ENCODE measurements at regions not wholly inside any gene's neighbourhood (a gene's known extent, or its start where the extent isn't known, plus 50 kb on each side); places are given as distances from the start of the nearest gene placed in this dataset.

DNA sequence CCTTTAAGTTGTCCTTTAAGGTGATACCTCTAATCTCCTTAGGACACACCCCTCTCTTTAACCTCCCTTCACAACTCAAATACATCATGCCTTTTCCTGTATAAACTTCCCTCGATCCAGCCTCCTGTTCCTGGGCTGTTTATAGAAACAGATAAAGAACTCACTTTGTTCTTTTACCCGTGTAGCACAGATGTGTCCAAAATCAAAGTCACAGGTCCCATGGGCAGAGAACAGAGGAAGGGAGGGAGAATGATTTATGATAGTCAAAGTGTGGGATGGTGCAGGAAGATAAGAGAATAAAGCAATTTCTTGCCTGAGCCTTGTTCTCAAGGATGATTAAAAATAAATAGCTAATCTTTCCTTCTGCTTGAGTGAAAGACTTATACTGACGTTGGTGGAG is 50.3 kb upstream of the CABCOCO1 start:
- Histone ChIP-seq H3K4me3 (ENCODE audit: low read depth, low read length) (no peak overlapping the region), H3K27me3 (ENCODE audit: control insufficient read depth, insufficient read depth, low read length) (no peaks in the 10 kb centered on the region), H3K36me3 (ENCODE audit: control insufficient read depth, insufficient read depth, low read length) (no peaks in the 10 kb centered on the region), H3K9me3 (ENCODE audit: control insufficient read depth, insufficient read depth, low read depth, low read length) (no peaks in the 10 kb centered on the region), H3K27ac (ENCODE audit: low read depth, low read length) (no peak overlapping the region), H3K9ac (ENCODE audit: low read length) (no peak overlapping the region), H3K4me1 (ENCODE audit: control insufficient read depth, insufficient read depth, low read length) (no peaks in the 10 kb centered on the region; the same call in 1 of the 2 replicates)

DNA sequence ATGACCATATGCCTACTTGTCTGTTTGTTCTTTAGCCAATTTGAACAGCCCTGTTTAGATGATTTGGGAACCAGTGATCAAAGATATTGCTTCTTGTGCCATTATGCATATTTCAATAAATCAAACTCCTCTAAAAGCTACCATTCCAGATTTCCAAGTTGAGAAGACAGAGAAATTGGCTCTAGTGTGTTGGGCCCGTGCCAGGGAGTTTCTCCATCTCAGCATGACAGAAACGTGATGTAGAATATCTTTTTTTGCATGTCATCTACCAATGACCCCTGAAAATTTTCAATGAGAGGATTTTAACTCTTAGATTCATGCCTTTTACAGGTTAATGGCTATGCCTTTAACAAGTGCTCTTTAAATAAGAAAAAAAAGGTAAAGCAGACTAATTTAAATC is 50.7 kb upstream of the CABCOCO1 start:
- Histone ChIP-seq H3K9ac (ENCODE audit: low read length) (no peak overlapping the region), H3K36me3 (ENCODE audit: control insufficient read depth, insufficient read depth, low read length) (no peaks in the 10 kb centered on the region), H3K9me3 (ENCODE audit: control insufficient read depth, insufficient read depth, low read depth, low read length) (no peaks in the 10 kb centered on the region), H3K27me3 (ENCODE audit: control insufficient read depth, insufficient read depth, low read length) (no peaks in the 10 kb centered on the region), H3K4me1 (ENCODE audit: control insufficient read depth, insufficient read depth, low read length) (no peaks in the 10 kb centered on the region; the same call in 1 of the 2 replicates), H3K27ac (ENCODE audit: low read depth, low read length) (no peak overlapping the region), H3K4me3 (ENCODE audit: low read depth, low read length) (no peak overlapping the region)

DNA sequence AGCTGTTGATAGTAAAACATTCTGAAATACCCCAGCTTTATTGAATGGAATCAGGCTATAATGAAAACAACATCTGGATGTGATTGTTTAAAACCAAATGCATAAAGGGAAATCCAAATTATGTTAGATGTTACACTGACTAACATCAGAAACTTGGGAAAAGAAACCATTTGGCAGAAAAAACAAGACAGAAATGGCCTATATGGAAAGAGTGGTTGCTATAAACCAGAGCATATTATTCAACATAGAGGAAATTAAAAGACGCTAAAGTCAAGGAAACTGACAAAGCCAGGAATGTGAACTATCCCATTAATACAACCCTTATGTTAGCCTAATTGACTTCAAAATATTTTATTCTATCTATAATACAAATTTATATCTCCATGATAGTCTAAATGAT is 53.0 kb upstream of the CABCOCO1 start:
- Histone ChIP-seq H3K27me3 (ENCODE audit: control insufficient read depth, insufficient read depth, low read length) (no peaks in the 10 kb centered on the region), H3K36me3 (ENCODE audit: control insufficient read depth, insufficient read depth, low read length) (no peaks in the 10 kb centered on the region), H3K4me1 (ENCODE audit: control insufficient read depth, insufficient read depth, low read length) (no peaks in the 10 kb centered on the region; the same call in 1 of the 2 replicates), H3K9ac (ENCODE audit: low read length) (no peak overlapping the region), H3K4me3 (ENCODE audit: low read depth, low read length) (no peak overlapping the region), H3K9me3 (ENCODE audit: control insufficient read depth, insufficient read depth, low read depth, low read length) (no peaks in the 10 kb centered on the region), H3K27ac (ENCODE audit: low read depth, low read length) (no peak overlapping the region)

DNA sequence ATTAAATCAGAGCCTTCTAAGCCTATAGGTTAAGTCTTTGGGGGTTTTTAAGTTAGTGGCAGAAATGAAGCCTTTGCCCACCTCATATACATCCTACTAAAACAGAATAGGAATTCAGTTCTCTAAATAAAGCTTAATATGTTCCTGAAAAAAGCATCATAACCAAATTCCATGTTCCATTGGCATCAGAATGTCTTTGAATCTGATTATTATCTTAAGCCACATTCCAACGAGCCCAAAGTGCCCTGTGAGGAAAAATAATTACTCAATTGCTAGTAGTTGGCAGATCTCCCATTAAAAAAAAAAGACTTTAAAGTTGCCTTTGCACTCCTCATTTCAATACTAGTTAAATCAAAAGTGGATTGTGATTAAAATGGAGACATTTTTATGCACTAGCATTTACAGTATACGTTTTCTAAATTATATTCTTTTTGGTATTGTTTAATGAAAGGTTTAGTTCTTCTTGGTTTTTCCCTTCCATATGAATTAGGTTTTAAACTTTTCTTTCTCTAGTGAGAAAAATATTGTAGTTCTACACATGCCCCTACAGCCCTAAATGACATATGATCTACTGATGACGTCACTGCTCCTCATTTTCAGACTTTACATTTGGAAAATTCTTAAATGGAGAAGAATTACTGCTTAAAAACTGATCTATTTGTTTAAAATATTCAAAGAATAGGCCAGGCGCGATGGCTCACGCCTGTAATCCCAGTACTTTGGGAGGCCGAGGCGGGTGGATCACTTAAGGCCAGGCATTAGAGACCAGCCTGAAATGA is 54.3 kb upstream of the CABCOCO1 start:
- Histone ChIP-seq H3K36me3 (ENCODE audit: control insufficient read depth, insufficient read depth, low read length) (no peaks in the 10 kb centered on the region), H3K9ac (ENCODE audit: low read length) (no peak overlapping the region), H3K27me3 (ENCODE audit: control insufficient read depth, insufficient read depth, low read length) (no peaks in the 10 kb centered on the region), H3K4me1 (ENCODE audit: control insufficient read depth, insufficient read depth, low read length) (no peaks in the 10 kb centered on the region; the same call in 1 of the 2 replicates), H3K9me3 (ENCODE audit: control insufficient read depth, insufficient read depth, low read depth, low read length) (no peaks in the 10 kb centered on the region), H3K27ac (ENCODE audit: low read depth, low read length) (no peak overlapping the region), H3K4me3 (ENCODE audit: low read depth, low read length) (no peak overlapping the region)

DNA sequence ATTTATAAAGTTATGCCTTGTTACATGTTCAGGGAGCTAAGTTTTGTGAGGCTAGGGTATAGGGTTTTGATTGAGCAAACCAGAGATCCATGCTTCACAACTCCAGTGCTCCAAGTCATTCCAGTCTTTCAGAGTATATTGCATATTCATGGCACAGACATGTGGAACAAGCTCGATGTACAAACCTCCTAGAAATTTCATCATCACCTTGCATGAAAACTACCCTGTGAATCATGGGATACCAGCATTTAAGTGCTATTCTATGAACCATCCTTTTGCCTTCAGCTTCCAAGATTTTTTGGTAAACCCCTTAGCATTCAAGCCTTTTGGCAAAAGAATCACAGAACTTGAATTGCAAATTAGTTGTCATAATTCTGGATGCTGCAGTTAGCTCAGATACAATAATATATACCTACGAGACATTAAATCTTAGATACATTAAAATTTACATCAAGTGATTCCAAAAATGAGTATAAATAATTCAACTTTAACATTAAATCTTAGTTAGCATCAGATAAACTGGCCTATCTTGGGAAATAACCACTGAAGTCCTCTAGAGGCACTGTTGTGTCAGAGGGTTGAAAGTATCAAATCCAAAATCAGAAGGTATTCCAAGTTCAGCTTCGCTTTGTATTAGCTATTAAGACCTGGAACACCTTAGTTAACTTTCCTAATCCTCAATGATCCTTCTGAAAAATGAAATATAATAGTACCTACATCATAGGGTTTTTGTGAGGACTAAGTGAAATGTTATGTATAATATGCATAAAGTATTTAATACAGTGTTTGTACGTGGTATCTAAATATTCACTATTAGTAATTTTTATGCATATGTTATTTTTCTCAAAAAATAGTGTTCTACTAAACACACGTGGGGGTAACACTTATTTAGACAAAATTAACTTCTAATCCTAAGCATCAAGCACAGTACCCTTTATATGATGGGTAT is 55.5 kb upstream of the CABCOCO1 start:
- no peak overlapping the region for H3K4me3 ChIP-seq (ENCODE audit: low read depth, low read length)
- H3K9me3 ChIP-seq (ENCODE audit: control insufficient read depth, insufficient read depth, low read depth, low read length), result no peaks in the 10 kb centered on the region
- H3K4me1 ChIP-seq (ENCODE audit: control insufficient read depth, insufficient read depth, low read length), result no peaks in the 10 kb centered on the region
- H3K27ac ChIP-seq (ENCODE audit: low read depth, low read length), result no peak overlapping the region
- H3K36me3 ChIP-seq (ENCODE audit: control insufficient read depth, insufficient read depth, low read length), result no peaks in the 10 kb centered on the region
- H3K27me3 ChIP-seq (ENCODE audit: control insufficient read depth, insufficient read depth, low read length), result no peaks in the 10 kb centered on the region
- H3K9ac ChIP-seq (ENCODE audit: low read length), result no peak overlapping the region

DNA sequence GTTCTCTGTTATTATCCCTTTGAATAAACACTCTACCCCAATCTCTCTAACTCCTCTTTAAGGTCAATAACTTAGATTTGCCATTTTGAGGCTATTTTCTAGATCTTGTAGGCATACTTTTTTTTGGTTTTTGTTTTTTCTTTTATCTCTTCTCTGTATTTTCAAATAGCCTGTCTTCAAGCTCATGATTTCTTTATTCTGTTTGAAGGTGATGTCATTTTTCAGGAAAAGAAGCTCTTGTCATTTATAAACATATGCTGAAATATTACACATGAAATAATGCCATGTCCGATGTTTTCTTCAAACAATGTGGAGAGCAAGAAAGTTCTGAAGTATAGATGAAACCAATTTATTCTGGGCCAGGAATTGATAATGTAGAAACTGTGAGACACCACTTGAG is 57.5 kb upstream of the CABCOCO1 start:
- Histone ChIP-seq H3K9ac (ENCODE audit: low read length) (no peak overlapping the region), H3K27me3 (ENCODE audit: control insufficient read depth, insufficient read depth, low read length) (no peaks in the 10 kb centered on the region), H3K4me1 (ENCODE audit: control insufficient read depth, insufficient read depth, low read length) (no peaks in the 10 kb centered on the region), H3K36me3 (ENCODE audit: control insufficient read depth, insufficient read depth, low read length) (no peaks in the 10 kb centered on the region), H3K9me3 (ENCODE audit: control insufficient read depth, insufficient read depth, low read depth, low read length) (no peaks in the 10 kb centered on the region), H3K4me3 (ENCODE audit: low read depth, low read length) (no peak overlapping the region), H3K27ac (ENCODE audit: low read depth, low read length) (no peak overlapping the region)

DNA sequence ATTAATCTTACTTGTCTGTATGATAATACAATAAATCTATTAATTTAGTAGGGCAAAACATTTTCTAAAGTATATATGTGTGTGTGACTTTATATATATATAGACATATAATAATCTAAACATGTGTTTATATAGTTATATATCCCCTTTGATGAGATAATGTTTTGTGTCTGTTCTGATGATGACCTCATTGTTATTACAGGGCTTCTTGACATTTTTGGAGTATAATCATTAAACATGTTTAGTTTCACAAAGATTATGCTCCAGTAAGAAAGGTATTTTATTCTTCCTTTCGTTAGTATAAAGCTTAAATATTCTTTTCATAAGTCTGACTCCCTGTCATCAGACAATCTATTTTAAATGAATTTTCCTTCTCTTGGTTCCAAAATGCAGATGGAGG is 62.3 kb upstream of the CABCOCO1 start:
- H3K27me3 ChIP-seq (ENCODE audit: control insufficient read depth, insufficient read depth, low read length), result no peaks in the 10 kb centered on the region
- no peak overlapping the region for H3K4me3 ChIP-seq (ENCODE audit: low read depth, low read length)
- H3K9ac ChIP-seq (ENCODE audit: low read length), result no peak overlapping the region
- H3K9me3 ChIP-seq (ENCODE audit: control insufficient read depth, insufficient read depth, low read depth, low read length), result no peaks in the 10 kb centered on the region
- peaks cover under 1% of the 10 kb centered on the region; the same call in 1 of the 2 replicates for H3K4me1 ChIP-seq (ENCODE audit: control insufficient read depth, insufficient read depth, low read length)
- H3K36me3 ChIP-seq (ENCODE audit: control insufficient read depth, insufficient read depth, low read length), result no peaks in the 10 kb centered on the region
- no peak overlapping the region for H3K27ac ChIP-seq (ENCODE audit: low read depth, low read length)

DNA sequence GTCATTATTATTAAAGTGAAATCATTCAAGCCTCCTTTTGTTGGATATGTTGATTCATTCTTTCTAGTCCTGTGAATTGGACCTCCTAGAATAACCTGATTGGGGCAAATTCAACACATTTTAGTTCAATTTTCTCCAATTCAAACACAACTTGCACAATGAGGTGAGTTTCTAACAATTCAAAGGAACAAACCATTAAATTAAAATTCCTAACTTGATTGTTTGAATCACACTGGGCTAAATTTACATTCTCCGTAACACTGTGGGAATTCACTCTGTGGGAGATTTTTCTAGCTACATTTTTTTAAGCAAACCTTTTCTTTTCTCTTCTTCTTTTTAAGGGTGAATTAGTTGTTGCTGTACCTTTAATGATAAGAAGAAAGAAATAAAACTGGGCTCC is 68.3 kb upstream of the CABCOCO1 start:
- H3K9me3 ChIP-seq (ENCODE audit: control insufficient read depth, insufficient read depth, low read depth, low read length), result no peaks in the 10 kb centered on the region
- H3K4me3 ChIP-seq (ENCODE audit: low read depth, low read length), result no peak overlapping the region; the same call in 1 of the 2 replicates
- H3K36me3 ChIP-seq (ENCODE audit: control insufficient read depth, insufficient read depth, low read length), result no peaks in the 10 kb centered on the region
- peaks cover 24% of the 10 kb centered on the region for H3K4me1 ChIP-seq (ENCODE audit: control insufficient read depth, insufficient read depth, low read length)
- H3K9ac ChIP-seq (ENCODE audit: low read length), result no peak overlapping the region
- H3K27ac ChIP-seq (ENCODE audit: low read depth, low read length), result peak overlapping the region; percentile 63; the same call in 1 of the 2 replicates
- no peaks in the 10 kb centered on the region for H3K27me3 ChIP-seq (ENCODE audit: control insufficient read depth, insufficient read depth, low read length)

DNA sequence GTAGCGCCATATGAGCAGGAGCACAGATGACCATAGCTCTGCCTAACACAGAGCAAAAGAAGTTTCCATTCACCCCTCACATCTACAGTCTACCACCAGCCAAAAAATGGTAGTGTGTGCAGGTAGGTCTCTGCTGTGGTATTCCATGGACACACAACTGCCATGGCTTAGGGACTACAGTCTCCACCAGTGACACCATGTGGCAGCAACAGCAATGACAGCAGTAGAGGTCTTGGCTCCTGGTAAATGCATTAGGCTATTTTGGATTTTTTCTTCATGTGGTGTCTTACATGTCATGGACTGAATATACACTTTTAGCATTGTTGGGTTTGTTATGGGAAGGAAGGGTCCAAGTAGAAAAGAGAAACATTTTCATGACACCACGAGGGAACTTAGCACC is 70.1 kb upstream of the CABCOCO1 start:
- H3K4me3 ChIP-seq (ENCODE audit: low read depth, low read length), result no peak overlapping the region
- no peaks in the 10 kb centered on the region for H3K9me3 ChIP-seq (ENCODE audit: control insufficient read depth, insufficient read depth, low read depth, low read length)
- no peaks in the 10 kb centered on the region for H3K36me3 ChIP-seq (ENCODE audit: control insufficient read depth, insufficient read depth, low read length)
- no peak overlapping the region for H3K9ac ChIP-seq (ENCODE audit: low read length)
- no peaks in the 10 kb centered on the region for H3K27me3 ChIP-seq (ENCODE audit: control insufficient read depth, insufficient read depth, low read length)
- peaks cover 24% of the 10 kb centered on the region for H3K4me1 ChIP-seq (ENCODE audit: control insufficient read depth, insufficient read depth, low read length)
- H3K27ac ChIP-seq (ENCODE audit: low read depth, low read length), result no peak overlapping the region

DNA sequence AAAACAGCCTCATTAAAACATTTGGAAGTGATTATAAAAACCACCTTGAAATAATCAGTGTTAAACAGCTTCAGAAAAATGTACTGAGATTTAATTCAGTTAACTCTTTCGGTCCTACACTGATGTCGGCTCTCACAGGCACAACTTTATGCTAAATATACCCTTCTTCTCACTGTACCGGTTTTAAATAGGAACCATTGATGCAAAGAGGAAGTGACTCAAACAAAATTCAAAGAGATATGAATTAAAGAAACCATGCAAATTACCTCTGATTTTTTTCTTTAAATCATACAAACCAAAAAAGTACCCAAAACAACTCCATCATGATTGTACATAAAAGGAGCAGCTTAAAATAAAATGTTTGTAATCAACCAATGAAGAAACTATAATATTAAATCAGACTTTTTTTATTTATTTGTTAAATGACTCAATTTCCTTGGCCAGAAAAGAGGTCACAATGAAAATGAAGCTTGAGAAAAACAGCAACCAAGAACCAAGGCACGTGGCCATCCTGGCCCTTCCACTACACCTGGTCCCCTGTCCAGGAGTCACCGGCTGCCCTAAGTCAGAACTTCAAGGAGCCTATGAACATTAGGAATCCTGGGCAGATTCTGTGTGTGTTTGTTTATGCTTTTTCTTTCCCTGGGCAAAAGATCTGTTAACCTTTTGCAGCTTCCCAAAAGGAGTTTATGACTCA is 73.0 kb upstream of the CABCOCO1 start:
- Histone ChIP-seq H3K36me3 (ENCODE audit: control insufficient read depth, insufficient read depth, low read length) (no peaks in the 10 kb centered on the region), H3K9me3 (ENCODE audit: control insufficient read depth, insufficient read depth, low read depth, low read length) (no peaks in the 10 kb centered on the region), H3K9ac (ENCODE audit: low read length) (no peak overlapping the region), H3K27ac (ENCODE audit: low read depth, low read length) (no peak overlapping the region), H3K27me3 (ENCODE audit: control insufficient read depth, insufficient read depth, low read length) (no peaks in the 10 kb centered on the region), H3K4me1 (ENCODE audit: control insufficient read depth, insufficient read depth, low read length) (peaks cover 17% of the 10 kb centered on the region), H3K4me3 (ENCODE audit: low read depth, low read length) (no peak overlapping the region)

All from HUES6 (cell line).